HK-2 (cell line): ENCODE measurements at regions not wholly inside any gene's neighbourhood (a gene's known extent, or its start where the extent isn't known, plus 50 kb on each side); places are given as distances from the start of the nearest gene placed in this dataset.

Experiments used
- DNase-seq: peaks from one replicate; pipeline ENCODE4 v3.0.0-alpha.2; 2018; ENCODE audit not compliant: unreplicated experiment

- no peak for DNase-seq
Observed at GRCh38 chr3:189500798-189501495, 130.2 kb upstream of the TP63 start.

- DNase-seq, result no peak
Observed at GRCh38 chr3:189502256-189502655, 128.9 kb upstream of the TP63 start.

DNA sequence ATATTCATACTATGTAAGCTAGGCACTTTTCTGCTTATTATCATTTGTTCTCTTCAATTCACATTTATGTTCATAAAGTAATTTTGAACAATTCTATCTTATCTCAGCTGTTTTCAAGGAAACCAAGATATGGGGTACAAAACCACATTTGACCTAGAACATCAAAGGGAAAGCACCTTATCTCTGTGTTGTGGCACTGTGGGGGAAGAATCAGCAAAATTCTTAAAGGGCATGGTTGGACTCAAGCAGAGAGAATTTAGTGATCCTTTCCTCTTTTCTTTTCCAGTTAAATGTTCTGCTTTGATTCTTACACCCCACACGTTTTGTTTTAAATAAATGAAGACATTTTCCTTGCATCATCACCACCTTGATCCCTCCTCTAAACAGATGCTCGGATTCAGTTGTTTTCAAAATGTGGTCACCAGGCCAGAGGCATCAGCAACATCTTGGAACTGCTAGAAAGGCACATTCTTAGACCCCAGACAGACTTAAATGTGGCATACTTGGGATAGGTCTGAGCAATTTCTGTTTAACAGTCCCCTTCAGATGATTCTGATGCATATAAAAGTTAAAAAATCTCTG, 128.4 kb upstream of the TP63 start:
- no peak for DNase-seq

- no peak for DNase-seq
Observed at GRCh38 chr3:189507856-189508255, 123.3 kb upstream of the TP63 start.

DNA sequence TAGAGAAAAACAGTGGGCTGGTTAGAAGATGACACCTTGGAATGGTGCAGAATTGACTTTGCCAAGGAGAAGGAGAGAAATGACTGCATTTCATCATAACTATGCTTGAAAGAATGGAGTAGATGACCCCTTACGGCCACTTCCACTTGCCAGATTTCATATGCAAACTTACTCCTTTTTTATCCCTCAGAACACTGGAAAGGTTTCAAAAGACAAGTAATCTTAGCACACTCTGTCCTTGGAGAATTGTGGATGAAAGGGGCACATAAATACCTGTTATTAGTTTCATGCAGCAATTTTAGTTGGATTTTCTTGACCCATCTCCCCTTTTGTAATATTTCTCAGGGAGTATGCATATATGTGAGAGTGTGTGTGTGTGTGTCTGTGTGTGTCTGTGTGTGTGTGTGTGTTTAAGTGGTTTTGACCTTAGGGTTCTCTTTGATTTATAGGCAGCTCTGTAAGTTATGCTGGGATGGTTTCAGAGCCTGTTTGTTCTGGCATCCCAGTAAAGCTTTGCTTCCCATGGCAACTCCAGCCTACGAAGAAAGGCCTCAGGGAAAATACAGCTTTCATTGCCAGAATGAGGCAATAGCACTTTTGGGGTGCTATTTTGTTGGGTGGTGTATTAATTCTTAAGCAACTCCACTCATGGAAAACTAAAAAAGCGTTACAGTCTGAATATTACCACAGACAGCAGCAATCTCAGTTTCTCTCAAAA, 122.2 kb upstream of the TP63 start:
- no peak for DNase-seq

GRCh38 chr3:189512039-189512438, 119.2 kb upstream of the TP63 start:
- no peak for DNase-seq

DNA sequence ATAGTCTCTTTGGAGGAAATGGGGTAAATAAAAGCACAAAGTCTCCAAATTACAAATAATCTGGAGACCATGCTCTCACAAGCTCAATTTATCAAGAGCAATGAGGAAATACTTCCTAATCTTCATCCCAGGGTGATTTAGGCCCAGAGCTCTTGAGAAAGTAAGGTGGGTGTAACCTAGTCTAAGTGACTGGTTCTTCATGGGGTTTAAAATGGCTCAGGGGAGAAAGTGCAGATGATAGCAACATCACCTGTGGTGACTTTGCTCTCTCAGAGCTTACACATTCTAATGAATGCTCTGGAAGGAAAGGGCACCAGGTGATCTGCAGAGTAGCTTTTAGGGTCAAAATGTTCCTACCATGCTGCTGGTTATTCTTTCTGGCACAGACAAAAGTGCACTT, 118.4 kb upstream of the TP63 start:
- no peak for DNase-seq

DNA sequence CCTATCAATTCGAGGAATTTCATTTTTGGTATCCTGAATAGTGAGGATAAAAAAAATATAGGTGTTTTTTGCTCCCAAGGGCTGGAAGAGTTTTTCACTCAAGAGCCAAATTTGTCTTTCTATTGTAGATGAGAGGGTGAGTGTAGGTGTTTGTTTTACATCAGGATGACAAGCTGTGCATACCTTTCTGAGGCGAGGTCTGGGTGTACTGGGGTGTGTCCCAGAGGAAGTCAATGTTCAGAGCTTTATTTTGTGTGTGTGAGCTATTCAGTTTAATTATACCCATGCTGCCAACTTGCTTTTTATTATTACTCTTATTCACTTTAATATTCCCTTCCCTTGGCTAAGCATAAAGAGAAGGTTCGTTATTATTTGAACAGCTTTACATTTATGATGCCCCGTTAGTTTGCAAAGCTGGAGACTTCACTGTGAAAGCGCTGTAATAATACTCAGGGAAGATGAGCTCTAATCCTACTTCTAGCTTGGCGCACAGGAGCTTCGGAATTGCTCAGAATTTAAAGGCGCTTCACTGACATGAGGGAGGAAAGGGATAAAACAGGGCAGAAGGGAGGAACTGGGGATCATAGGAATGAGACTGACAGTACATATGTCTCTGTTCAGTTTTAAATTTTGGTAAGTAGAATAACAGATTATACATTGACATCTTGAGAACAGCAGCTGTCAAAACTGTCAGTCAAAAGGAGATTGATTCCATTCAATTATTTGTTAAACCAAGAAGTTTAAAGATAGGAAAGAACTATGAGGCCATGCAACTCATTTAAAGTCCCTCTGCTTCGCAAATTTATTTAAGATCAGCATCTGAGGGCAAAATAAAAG, 117.7 kb upstream of the TP63 start:
- DNase-seq, result no peak

DNA sequence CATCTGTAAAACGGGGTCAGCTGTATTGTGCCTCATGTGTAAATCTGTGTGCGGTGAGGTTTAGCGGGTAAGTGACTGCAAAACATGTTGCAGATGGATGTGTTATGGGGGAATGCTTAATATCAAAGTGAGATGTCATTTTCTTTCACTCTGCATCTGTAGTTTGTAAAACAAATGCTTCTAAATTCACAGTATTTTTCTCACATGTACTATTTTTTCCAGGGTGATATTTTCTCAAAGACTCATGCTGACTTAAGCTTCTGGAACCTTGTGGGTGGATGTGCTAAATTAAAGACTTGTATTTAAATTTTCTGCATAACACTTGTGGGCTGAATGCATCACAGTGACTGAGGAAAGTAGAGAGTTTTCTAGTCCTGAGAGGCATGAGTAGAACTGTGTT, 115.2 kb upstream of the TP63 start:
- DNase-seq, result no peak

DNA sequence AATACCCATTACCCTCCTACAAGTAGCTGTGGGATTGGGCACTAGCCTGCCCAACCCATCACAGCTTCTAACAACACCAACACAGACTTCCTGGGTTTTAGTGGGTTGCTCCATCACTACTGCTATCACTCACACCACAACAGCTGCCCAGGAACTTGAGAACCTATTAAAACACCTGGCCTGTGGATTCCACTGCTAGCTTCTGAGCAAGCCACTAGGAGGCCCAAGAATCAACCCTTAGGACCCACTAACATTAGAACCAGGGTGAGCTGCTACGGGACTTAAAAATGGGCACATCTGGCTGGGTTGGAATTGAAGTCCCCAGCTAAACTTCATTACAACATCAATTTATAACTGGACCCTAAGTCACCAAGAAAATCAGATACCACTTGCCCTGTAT, 113.2 kb upstream of the TP63 start:
- DNase-seq, result no peak

DNA sequence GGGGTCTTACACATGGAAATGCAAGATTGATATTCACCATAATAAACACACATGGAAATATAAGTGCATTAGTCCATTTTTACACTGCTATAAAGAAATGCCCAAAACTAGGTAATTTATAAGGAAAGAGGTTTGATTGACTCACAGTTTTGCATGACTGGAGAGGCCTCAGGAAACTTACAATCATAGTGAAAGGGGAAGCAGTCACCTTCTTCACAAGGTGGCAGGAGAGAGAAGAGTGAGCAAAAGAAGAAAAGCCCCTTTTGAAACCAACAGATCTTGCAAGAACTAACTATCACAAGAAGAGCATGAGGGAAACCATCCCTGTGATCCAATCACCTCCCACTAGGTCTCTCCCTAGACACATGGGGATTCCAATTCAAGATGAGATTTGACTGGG, 111.7 kb upstream of the TP63 start:
- no peak for DNase-seq

DNA sequence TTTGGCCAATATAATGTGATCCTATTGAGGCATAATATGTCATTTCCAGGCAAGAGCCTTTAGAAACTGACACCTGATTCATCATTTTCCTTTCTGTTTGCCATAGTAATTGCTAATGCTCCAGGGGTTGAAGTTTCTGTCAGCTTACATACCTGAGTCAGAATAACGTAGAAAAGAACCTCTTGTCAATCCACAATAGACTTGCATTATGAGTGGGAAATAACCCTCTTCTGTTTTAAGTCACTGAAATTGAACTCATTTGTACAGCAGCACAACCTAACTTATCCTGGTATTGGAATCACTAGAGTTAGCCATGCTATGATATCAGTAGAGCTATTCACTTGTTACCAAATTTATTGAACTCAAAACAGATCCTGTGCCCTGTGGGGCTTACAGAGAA, 101.7 kb upstream of the TP63 start:
- DNase-seq, result no peak

DNA sequence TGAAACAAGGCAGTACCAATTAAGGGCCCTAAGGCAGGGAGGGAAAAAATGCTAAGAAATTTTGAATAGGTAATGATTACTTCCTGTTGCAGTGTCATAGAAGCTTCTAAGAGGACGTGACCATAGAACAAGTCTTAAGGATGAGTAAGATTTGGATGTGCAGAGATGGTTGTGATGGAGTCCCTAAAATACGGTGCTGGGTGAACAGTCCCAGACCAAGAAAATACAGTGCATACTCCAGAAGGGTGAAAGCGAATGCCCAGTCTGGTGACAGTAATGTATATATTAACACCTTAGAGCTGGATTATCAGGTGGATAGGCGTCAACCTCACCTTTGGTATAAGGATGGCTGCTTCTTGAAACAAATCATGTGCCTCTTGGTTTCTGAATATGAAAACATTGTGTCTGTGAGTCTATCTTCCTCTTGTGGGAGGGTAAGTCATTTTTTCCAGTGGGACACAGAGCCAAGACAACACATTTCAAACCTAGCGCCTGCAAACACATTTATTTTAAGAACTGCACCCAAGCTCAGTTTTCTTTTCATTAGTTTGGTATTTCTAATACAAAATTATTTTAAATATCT, 101.2 kb upstream of the TP63 start:
- no peak for DNase-seq

DNA sequence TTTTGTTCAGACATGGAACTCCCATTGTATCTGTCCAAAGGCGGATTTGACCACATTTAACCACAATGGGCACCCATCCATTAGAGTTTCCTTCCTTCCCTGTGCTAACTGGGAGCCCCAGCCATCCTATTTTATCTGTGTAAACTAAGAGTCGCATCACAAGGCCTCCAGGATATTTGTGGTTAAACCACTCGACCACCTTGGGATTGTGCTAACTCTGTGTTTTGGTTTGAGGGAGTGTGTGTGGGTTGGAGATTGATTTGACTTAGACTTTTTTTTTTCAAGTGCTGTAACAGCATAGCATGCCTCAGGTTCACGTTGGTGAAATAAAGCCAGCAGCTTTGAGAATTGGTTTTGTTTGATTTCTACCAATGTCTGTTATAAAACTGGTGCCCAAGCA, 100.4 kb upstream of the TP63 start:
- DNase-seq, result peak; percentile 50

DNA sequence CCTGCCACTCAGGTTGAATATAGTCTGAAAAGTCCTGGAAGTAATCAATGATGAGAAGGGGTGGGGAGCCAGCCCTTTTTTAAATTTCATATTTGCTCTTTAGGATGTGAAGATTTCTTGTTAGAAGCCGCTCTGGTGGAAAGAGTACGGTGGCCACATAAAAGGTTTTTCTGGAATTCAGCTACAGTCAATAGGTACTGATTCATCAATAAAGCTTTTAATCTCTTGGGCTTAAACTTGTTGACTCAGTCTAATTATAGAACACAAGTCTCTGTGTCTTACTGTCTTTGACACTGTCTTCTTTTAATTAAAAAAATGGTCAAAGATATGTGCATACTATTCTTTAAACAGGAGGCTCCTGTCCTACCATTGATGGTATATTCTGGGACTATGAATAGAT, 99.9 kb upstream of the TP63 start:
- no peak for DNase-seq

DNA sequence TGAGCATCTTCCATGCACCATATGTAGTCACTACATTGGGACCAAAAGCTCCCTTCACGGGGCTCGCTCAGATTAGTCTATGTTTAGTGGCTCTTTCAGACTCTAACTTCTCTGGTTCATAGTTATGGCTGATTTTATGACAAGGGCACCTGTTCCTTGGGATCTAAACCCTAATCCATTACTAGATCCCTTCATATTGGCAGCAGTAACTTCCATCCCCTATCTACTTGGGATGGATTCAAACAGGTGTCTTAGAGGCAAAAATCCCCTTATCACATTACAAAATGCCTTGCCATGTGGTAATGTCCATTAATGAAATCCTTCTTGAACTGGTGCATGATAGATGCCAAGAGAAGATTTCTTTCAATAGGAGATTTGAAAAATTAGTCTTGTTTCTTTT, 96.7 kb upstream of the TP63 start:
- DNase-seq, result no peak

DNA sequence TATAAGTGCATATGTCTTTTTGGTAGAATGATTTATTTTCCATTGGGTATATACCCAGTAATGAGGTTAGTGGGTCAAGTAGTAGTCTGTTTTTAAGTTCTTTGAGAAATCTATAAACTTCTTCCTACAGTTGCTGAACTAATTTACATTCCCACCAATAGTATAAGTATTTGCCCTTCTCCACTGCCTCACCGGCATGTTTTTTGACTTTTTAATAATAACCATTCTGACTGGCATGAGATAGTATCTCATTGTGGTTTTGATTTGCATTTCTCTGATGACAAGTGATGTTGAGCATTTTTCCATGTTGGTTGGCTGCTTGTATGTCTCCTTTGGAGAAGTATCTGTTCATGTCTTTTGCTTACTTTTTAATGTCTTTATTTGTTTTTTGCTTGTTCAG, 94.1 kb upstream of the TP63 start:
- no peak for DNase-seq

GRCh38 chr3:189547448-189547847, 83.7 kb upstream of the TP63 start:
- no peak for DNase-seq

- DNase-seq, result no peak
Observed at GRCh38 chr3:189548053-189548452, 83.1 kb upstream of the TP63 start.

DNA sequence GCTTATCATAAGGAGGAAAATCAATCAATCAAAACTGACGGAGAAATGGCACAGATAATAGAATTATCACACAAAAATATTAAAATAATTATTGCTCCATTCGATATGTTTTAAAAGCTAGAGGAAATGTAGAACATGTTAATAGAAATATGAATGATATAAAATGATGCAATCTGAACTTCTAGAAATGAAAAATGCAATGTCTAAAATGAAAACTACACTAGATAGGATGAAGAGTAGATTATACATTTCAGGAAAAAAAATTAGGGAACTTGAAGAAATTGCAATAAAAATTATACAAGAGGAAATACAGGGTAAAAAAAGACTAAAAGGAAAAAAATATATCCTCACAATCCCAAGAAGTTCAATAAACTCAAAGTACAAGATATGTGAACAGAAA, 80.2 kb upstream of the TP63 start:
- DNase-seq, result no peak

DNA sequence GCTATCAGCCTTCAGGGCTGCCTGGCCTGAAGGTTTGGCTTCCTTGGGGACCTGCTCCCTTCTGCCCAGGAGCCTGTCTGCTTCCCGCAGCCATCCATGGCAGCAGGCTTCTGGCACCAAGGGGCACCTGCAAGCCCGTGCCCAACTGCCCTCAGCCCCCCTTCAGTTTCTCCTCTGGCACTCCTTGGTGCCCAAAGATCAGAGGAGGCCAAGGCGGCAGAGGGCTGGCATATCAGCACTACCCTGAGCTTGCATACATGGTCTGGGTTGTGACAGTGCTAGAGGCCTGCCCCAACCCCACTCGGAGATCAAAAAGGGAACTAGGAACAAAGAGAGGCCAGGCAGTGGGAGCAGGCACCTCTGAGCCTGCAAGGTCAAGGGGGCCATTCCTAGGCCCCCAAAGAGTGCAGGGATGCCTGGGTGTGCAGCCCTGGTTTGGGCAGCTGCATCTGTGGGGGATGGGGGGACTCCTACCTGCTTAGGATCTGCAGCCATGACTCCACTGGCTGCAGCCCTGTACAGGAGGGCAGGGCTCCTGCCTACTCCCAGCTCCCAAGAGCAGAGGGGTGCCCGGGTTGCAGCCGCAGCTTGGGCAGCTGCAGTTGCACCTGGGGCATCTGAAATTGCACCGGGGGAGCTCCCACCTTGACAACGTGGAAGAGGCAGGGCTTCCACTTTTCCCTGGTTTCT, 76.2 kb upstream of the TP63 start:
- no peak for DNase-seq

DNA sequence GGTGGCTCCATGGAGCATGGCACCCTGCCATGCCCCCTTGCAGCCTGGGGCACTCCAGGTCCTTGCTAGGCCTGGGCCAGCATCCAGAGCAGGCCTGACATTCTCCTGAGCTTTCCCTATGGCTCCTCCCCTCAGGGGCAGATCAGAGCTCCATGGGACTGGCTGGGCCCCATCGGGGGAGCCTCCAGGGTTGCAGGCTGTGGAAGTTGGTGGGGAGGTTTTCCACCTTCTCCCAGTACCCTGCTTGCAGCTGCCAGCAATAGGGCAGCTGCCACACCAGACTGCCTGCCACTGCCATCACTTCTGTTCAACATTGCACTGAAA, 75.7 kb upstream of the TP63 start:
- no peak for DNase-seq
